ENCODE measurements at regions not wholly inside any gene's neighbourhood (a gene's known extent, or its start where the extent isn't known, plus 50 kb on each side); places are given as distances from the start of the nearest gene placed in this dataset.

DNA sequence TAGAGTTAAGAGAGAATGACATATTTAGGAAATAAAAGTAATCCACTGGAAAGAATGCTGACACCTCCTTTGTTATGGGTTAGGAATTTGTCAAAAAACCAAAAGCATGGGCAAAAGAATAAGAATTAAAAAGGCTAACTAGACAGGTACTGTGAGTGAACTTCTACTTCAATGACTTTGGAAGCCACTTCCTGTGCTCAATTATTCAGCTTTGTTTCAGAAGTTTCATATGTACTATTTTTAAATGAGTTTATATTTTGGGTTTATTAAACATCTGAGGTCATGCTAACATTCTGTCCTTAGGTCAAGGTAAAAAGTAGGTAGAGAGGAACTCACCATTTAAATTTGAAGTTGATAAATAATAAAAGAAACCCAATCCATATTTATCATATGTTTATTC lies 106.7 kb upstream of the CXorf51A start:
- TF ChIP-seq POLR2A (IDR thresholded peaks at IDR 0.05; ENCODE audit: low read depth, low read length) (no peak), SRF (IDR thresholded peaks at IDR 0.05; ENCODE audit: low read depth in 2 of 2, low read length in 2 of 2) (no peak), BACH1 (IDR thresholded peaks at IDR 0.05; ENCODE audit: borderline replicate concordance) (no peak), SIX5 (IDR thresholded peaks at IDR 0.05; ENCODE audit: low read depth, low read length, severe bottlenecking) (no peak), LARP7 (IDR thresholded peaks at IDR 0.05) (no peak), CTCF (IDR thresholded peaks at IDR 0.05 in 2 of 3, conservative IDR thresholded peaks at IDR 0.05 in 1 of 3; ENCODE audit: control insufficient read depth in 2 of 3, extremely low read depth in 1 of 3, insufficient read depth in 1 of 3, low read depth in 3 of 3, low read length in 3 of 3) (no peak)
- TF ChIP-seq, protein P1, sequence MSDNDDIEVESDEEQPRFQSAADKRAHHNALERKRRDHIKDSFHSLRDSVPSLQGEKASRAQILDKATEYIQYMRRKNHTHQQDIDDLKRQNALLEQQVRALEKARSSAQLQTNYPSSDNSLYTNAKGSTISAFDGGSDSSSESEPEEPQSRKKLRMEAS (IDR thresholded peaks at IDR 0.05; ENCODE audit: low read depth, low read length): no peak

Data from GM12878 (cell line).